ENCODE measurements at regions not wholly inside any gene's neighbourhood (a gene's known extent, or its start where the extent isn't known, plus 50 kb on each side); places are given as distances from the start of the nearest gene placed in this dataset.

- Histone ChIP-seq H3K4me1 (no peaks in the 10 kb centered on the region), H3K27ac (no peak overlapping the region), H3K36me3 (no peaks in the 10 kb centered on the region), H3K9me3 (no peaks in the 10 kb centered on the region), H3K27me3 (no peaks in the 10 kb centered on the region), H3K4me3 (no peak overlapping the region)
- ATAC-seq (ENCODE audit: low FRiP score in 2 of 2) (no peak), DNase-seq (no peak)
- no peak for TF ChIP-seq EP300 (IDR thresholded peaks at IDR 0.05)
- TF ChIP-seq POLR2AphosphoS5 (IDR thresholded peaks at IDR 0.05) = no peak
- TF ChIP-seq POLR2A (IDR thresholded peaks at IDR 0.05) = no peak
- TF ChIP-seq, protein P1, sequence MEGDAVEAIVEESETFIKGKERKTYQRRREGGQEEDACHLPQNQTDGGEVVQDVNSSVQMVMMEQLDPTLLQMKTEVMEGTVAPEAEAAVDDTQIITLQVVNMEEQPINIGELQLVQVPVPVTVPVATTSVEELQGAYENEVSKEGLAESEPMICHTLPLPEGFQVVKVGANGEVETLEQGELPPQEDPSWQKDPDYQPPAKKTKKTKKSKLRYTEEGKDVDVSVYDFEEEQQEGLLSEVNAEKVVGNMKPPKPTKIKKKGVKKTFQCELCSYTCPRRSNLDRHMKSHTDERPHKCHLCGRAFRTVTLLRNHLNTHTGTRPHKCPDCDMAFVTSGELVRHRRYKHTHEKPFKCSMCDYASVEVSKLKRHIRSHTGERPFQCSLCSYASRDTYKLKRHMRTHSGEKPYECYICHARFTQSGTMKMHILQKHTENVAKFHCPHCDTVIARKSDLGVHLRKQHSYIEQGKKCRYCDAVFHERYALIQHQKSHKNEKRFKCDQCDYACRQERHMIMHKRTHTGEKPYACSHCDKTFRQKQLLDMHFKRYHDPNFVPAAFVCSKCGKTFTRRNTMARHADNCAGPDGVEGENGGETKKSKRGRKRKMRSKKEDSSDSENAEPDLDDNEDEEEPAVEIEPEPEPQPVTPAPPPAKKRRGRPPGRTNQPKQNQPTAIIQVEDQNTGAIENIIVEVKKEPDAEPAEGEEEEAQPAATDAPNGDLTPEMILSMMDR (IDR thresholded peaks at IDR 0.05) = no peak
- WGBS, 2 donors = 74 to 84% methylated on average over 4 to 8 of the region's 11 CpGs
These were observed 195.9 kb downstream of the TFCP2L1 start for GRCh38 chr2:121089166-121089510.

- Histone ChIP-seq H3K36me3 (no peaks in the 10 kb centered on the region), H3K27me3 (no peaks in the 10 kb centered on the region), H3K4me3 (no peak overlapping the region), H3K4me1 (no peaks in the 10 kb centered on the region), H3K27ac (no peak overlapping the region), H3K9me3 (no peaks in the 10 kb centered on the region)
- DNase-seq (no peak), ATAC-seq (ENCODE audit: low FRiP score in 2 of 2) (no peak)
- WGBS, 2 donors = 76 to 80% methylated on average over 18 of the region's 18 CpGs
- TF ChIP-seq POLR2AphosphoS5 (IDR thresholded peaks at IDR 0.05) (no peak), POLR2A (IDR thresholded peaks at IDR 0.05) (no peak), EP300 (IDR thresholded peaks at IDR 0.05) (no peak)
- TF ChIP-seq, protein P1 (IDR thresholded peaks at IDR 0.05) = no peak
These were observed 194.8 kb downstream of the TFCP2L1 start for GRCh38 chr2:121090088-121090715.

- no peaks in the 10 kb centered on the region for H3K9me3 ChIP-seq
- no peaks in the 10 kb centered on the region for H3K36me3 ChIP-seq
- no peak for ATAC-seq (ENCODE audit: low FRiP score in 2 of 2)
- no peak overlapping the region for H3K27ac ChIP-seq
- H3K27me3 ChIP-seq = no peaks in the 10 kb centered on the region
- H3K4me3 ChIP-seq = no peak overlapping the region
- TF ChIP-seq POLR2AphosphoS5 (IDR thresholded peaks at IDR 0.05) (no peak), POLR2A (IDR thresholded peaks at IDR 0.05) (no peak), EP300 (IDR thresholded peaks at IDR 0.05) (no peak)
- TF ChIP-seq, protein P1 (IDR thresholded peaks at IDR 0.05) = no peak
- 83 to 86% methylated on average over 1 to 2 of the region's 2 CpGs for WGBS, 2 donors
- no peak for DNase-seq
- H3K4me1 ChIP-seq = no peaks in the 10 kb centered on the region
These were observed 192.9 kb downstream of the TFCP2L1 start for GRCh38 chr2:121092095-121092494.

GRCh38 chr2:121093692-121094091, 191.3 kb downstream of the TFCP2L1 start:
- Histone ChIP-seq H3K27me3 (no peaks in the 10 kb centered on the region), H3K36me3 (no peaks in the 10 kb centered on the region), H3K27ac (no peak overlapping the region), H3K4me1 (no peaks in the 10 kb centered on the region), H3K9me3 (no peaks in the 10 kb centered on the region), H3K4me3 (no peak overlapping the region)
- WGBS, 2 donors = 61 to 63% methylated on average over 2 of the region's 2 CpGs
- ATAC-seq (ENCODE audit: low FRiP score in 2 of 2) = no peak
- DNase-seq = no peak
- TF ChIP-seq POLR2A (IDR thresholded peaks at IDR 0.05) (no peak), EP300 (IDR thresholded peaks at IDR 0.05) (no peak), POLR2AphosphoS5 (IDR thresholded peaks at IDR 0.05) (no peak)
- TF ChIP-seq, protein P1 (IDR thresholded peaks at IDR 0.05) = no peak

DNA sequence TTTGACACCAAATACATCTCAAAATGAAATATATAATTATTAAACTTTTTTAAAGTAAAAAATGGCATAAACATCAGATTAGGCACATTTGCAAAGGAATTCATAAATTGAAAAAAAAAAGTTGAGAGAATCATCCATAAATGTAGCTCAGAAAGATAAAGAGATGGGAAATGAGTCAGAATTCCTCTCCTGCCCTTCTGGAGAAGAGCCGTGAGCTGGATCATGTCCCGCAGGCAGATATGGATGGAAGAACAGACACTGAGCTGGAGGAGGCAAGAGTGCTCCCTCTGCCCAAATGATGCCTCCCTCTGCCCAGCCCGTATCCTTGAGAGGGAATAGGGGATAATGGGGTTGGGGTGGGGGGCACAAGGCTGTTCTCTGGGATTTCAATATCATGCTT, 190.9 kb downstream of the TFCP2L1 start:
- no peaks in the 10 kb centered on the region for H3K9me3 ChIP-seq
- DNase-seq (no peak), ATAC-seq (ENCODE audit: low FRiP score in 2 of 2) (peak in 1 of 2 donors; percentile 48)
- TF ChIP-seq EP300 (IDR thresholded peaks at IDR 0.05) (no peak), POLR2A (IDR thresholded peaks at IDR 0.05) (no peak), POLR2AphosphoS5 (IDR thresholded peaks at IDR 0.05) (no peak)
- TF ChIP-seq, protein P1 (IDR thresholded peaks at IDR 0.05) = no peak
- no peaks in the 10 kb centered on the region for H3K4me1 ChIP-seq
- H3K4me3 ChIP-seq = no peak overlapping the region
- no peak overlapping the region for H3K27ac ChIP-seq
- no peaks in the 10 kb centered on the region for H3K36me3 ChIP-seq
- WGBS, 2 donors = 77 to 82% methylated on average over 3 of the region's 3 CpGs
- H3K27me3 ChIP-seq = no peaks in the 10 kb centered on the region

All from upper lobe of left lung (tissue), 6 donors.